WTC11 (cell line): ENCODE measurements at regions not wholly inside any gene's neighbourhood (a gene's known extent, or its start where the extent isn't known, plus 50 kb on each side); places are given as distances from the start of the nearest gene placed in this dataset.

Experiments
- CTCF ChIP-seq: fragments of 200-600 bp; IDR thresholded peaks from 2 replicates; pipeline ENCODE4 v1.8.0; 2022; ENCODE audit warnings: antibody characterized with exemption
- SP1 ChIP-seq: sonication (generic); formaldehyde crosslinking; conservative IDR thresholded peaks from 2 replicates; pipeline ENCODE4 v1.8.1; 2022; ENCODE audit warnings: missing genetic modification reagents
- ZNF232 ChIP-seq: sonication (generic); formaldehyde crosslinking; IDR thresholded peaks from 2 replicates; pipeline ENCODE4 v1.8.0; 2022; ENCODE audit warnings: mild to moderate bottlenecking, missing genetic modification reagents
- ZNF512 ChIP-seq: sonication (generic); formaldehyde crosslinking; IDR thresholded peaks from 2 replicates; pipeline ENCODE4 v1.8.1; 2022; ENCODE audit warnings: missing genetic modification reagents, borderline replicate concordance

GRCh38 chr3:103829723-103830326 lies 1395.0 kb downstream of the ZPLD1 start:
- TF ChIP-seq ZNF232 (CRISPR knock-in tag), result no peak
- no peak for TF ChIP-seq CTCF
- no peak for TF ChIP-seq SP1
- no peak for TF ChIP-seq ZNF512 (CRISPR knock-in tag)
